H9 (cell line): ENCODE measurements at regions not wholly inside any gene's neighbourhood (a gene's known extent, or its start where the extent isn't known, plus 50 kb on each side); places are given as distances from the start of the nearest gene placed in this dataset.

Experiments
- DNase-seq: peaks from one replicate; pipeline ENCODE4 v3.0.0-alpha.2; 2017
- H2AFZ ChIP-seq: one replicate; pipeline ENCODE4 v1.6.1; 2013; ENCODE audit warnings: mild to moderate bottlenecking, low read length, control low read depth, moderate library complexity
- H2AK5ac ChIP-seq: 2 replicates; pipeline ENCODE4 v1.6.1; 2013; ENCODE audit warnings: low read length, control low read depth, mixed read lengths; ENCODE audit not compliant: insufficient read length
- H2BK120ac ChIP-seq: one replicate; pipeline ENCODE4 v1.6.1; 2013; ENCODE audit warnings: low read depth, mild to moderate bottlenecking, low read length, control low read depth, inconsistent platforms; ENCODE audit not compliant: poor library complexity, severe bottlenecking
- H2BK12ac ChIP-seq: 2 replicates; pipeline ENCODE4 v1.6.1; 2013; ENCODE audit warnings: low read length, control low read depth, mixed read lengths, low read depth; ENCODE audit not compliant: insufficient read length
- H2BK15ac ChIP-seq: 2 replicates; pipeline ENCODE4 v1.6.1; 2013; ENCODE audit warnings: low read depth, low read length, control low read depth
- H2BK20ac ChIP-seq: one replicate; pipeline ENCODE4 v1.6.1; 2013; ENCODE audit warnings: low read depth, mild to moderate bottlenecking, low read length, control low read depth, inconsistent platforms; ENCODE audit not compliant: poor library complexity, severe bottlenecking
- H2BK5ac ChIP-seq: 2 replicates; pipeline ENCODE4 v1.6.1; 2013; ENCODE audit warnings: low read length, control low read depth, mixed read lengths; ENCODE audit not compliant: insufficient read length
- H3K14ac ChIP-seq: 2 replicates; pipeline ENCODE4 v1.6.1; 2013; ENCODE audit warnings: low read length, control low read depth; ENCODE audit not compliant: insufficient read depth
- H3K18ac ChIP-seq: 2 replicates; pipeline ENCODE4 v1.6.1; 2013; ENCODE audit warnings: low read depth, mild to moderate bottlenecking, mixed read lengths, low read length, control low read depth; ENCODE audit not compliant: insufficient read length
- H3K23ac ChIP-seq: 2 replicates; pipeline ENCODE4 v1.6.1; 2013; ENCODE audit warnings: low read length, control low read depth, mixed read lengths, low read depth; ENCODE audit not compliant: insufficient read length
- H3K23me2 ChIP-seq: 2 replicates; pipeline ENCODE4 v1.6.1; 2013; ENCODE audit warnings: low read depth, mild to moderate bottlenecking, mixed read lengths, low read length, control low read depth; ENCODE audit not compliant: insufficient read length, poor library complexity, severe bottlenecking
- H3K27ac ChIP-seq: 2 replicates; pipeline ENCODE4 v1.5.1; 2013; ENCODE audit warnings: low read length, control low read depth, mixed read lengths, low read depth; ENCODE audit not compliant: insufficient read length
- H3K27me3 ChIP-seq: 2 replicates; pipeline ENCODE4 v1.6.1; 2013; ENCODE audit warnings: low read length, control low read depth, inconsistent platforms; ENCODE audit not compliant: insufficient read depth
- H3K4ac ChIP-seq: 2 replicates; pipeline ENCODE4 v1.6.1; 2013; ENCODE audit warnings: low read depth, mild to moderate bottlenecking, control low read depth, inconsistent platforms, low read length, moderate library complexity
- H3K4me1 ChIP-seq: 2 replicates; pipeline ENCODE4 v1.6.1; 2013; ENCODE audit warnings: low read length, control low read depth, inconsistent platforms; ENCODE audit not compliant: insufficient read depth
- H3K4me2 ChIP-seq: 2 replicates; pipeline ENCODE4 v1.6.1; 2013; ENCODE audit warnings: low read length, control low read depth, mixed read lengths; ENCODE audit not compliant: insufficient read length, insufficient read depth
- H3K56ac ChIP-seq: 2 replicates; pipeline ENCODE4 v1.6.1; 2013; ENCODE audit warnings: low read depth, mild to moderate bottlenecking, mixed read lengths, low read length, control low read depth; ENCODE audit not compliant: insufficient read length
- H3K79me1 ChIP-seq: 2 replicates; pipeline ENCODE4 v1.6.1; 2013; ENCODE audit warnings: low read depth, mild to moderate bottlenecking, moderate library complexity, low read length, control low read depth, inconsistent platforms; ENCODE audit not compliant: insufficient read depth, poor library complexity, severe bottlenecking
- H3K79me2 ChIP-seq: 2 replicates; pipeline ENCODE4 v1.6.1; 2013; ENCODE audit warnings: low read length, control low read depth, inconsistent platforms; ENCODE audit not compliant: insufficient read depth
- H3K9ac ChIP-seq: 2 replicates; pipeline ENCODE4 v1.6.1; 2013; ENCODE audit warnings: low read length, control low read depth, mixed read lengths; ENCODE audit not compliant: insufficient read length; ENCODE audit errors: extremely low read depth
- H3K9me3 ChIP-seq: one replicate; pipeline ENCODE4 v1.6.1; 2013; ENCODE audit warnings: low read depth, low read length, inconsistent platforms; ENCODE audit not compliant: control insufficient read depth
- H3T11ph ChIP-seq: one replicate; pipeline ENCODE4 v1.6.1; 2013; ENCODE audit warnings: mild to moderate bottlenecking, low read length, control low read depth, inconsistent platforms
- H4K20me1 ChIP-seq: one replicate; pipeline ENCODE4 v1.6.1; 2013; ENCODE audit not compliant: control insufficient read depth, insufficient read length, insufficient read depth
- H4K5ac ChIP-seq: 2 replicates; pipeline ENCODE4 v1.6.1; 2013; ENCODE audit warnings: low read depth, mild to moderate bottlenecking, mixed read lengths, low read length, control low read depth; ENCODE audit not compliant: insufficient read length
- H4K8ac ChIP-seq: replicated peaks from 2 replicates; pipeline ENCODE4 v1.6.1; 2013; ENCODE audit warnings: low read length, control low read depth, mixed read lengths, low read depth; ENCODE audit not compliant: insufficient read length
- H4K91ac ChIP-seq: 2 replicates; pipeline ENCODE4 v1.6.1; 2013; ENCODE audit warnings: low read depth, mild to moderate bottlenecking, moderate library complexity, mixed read lengths, low read length, control low read depth; ENCODE audit not compliant: insufficient read length
- H3K27ac Mint-ChIP-seq, 3 experiments: 2 replicates in 2 of 3; 3 replicates in 1 of 3; pipeline ENCODE4 v1.8.0; 2020 to 2021; ENCODE audit warnings: mixed read lengths in 3 of 3, mild to moderate bottlenecking in 1 of 3, moderate library complexity in 1 of 3
- H3K27me3 Mint-ChIP-seq: 2 replicates; pipeline ENCODE4 v1.8.0; 2021; ENCODE audit warnings: low read depth, mild to moderate bottlenecking, moderate library complexity, mixed read lengths
- H3K36me3 Mint-ChIP-seq, 3 experiments: 2 replicates in 2 of 3; 3 replicates in 1 of 3; pipeline ENCODE4 v1.8.0; 2020 to 2021; ENCODE audit warnings: low read depth in 3 of 3, mixed read lengths in 3 of 3; ENCODE audit not compliant: insufficient read depth in 1 of 3
- H3K4me1 Mint-ChIP-seq, 2 experiments: 2 replicates each; pipeline ENCODE4 v1.8.0; 2020; ENCODE audit warnings: mixed read lengths in 2 of 2
- H3K4me3 Mint-ChIP-seq, 2 experiments: 2 replicates in 1 of 2; 3 replicates in 1 of 2; pipeline ENCODE4 v1.8.0; 2020 to 2021; ENCODE audit warnings: mild to moderate bottlenecking in 2 of 2, mixed read lengths in 2 of 2, moderate library complexity in 1 of 2
- H3K9me3 Mint-ChIP-seq, 2 experiments: 2 replicates in 1 of 2; 3 replicates in 1 of 2; pipeline ENCODE4 v1.8.0; 2020; ENCODE audit warnings: mild to moderate bottlenecking in 2 of 2, mixed read lengths in 2 of 2, moderate library complexity in 1 of 2
- CTCF ChIP-seq: fragments of 200-600 bp; sonication (generic); conservative IDR thresholded peaks from 3 replicates; pipeline ENCODE4 v1.8.0; 2021; ENCODE audit warnings: antibody characterized with exemption, mild to moderate bottlenecking
- WGBS: extraction: QIAGEN DNeasy Blood & Tissue Kit; methylation state at CpG from one replicate; pipeline ENCODE4 v1.1.7; 2013; ENCODE audit warnings: missing lambda C conversion rate, low lambda C conversion rate, mixed read lengths; ENCODE audit not compliant: insufficient read length; ENCODE audit errors: extremely low coverage; 5-methylcytosine and 5-hydroxymethylcytosine counted together

GRCh38 chr2:2590141-2590540 lies 259.1 kb upstream of the MYT1L start:
- Histone ChIP-seq H3K27me3 (no peaks in the 10 kb centered on the region), H2BK5ac (no peak overlapping the region), H3K56ac (no peak overlapping the region), H2AFZ (no peak overlapping the region), H3K4me2 (no peak overlapping the region), H3K27ac (no peak overlapping the region), H2BK20ac (no peak overlapping the region), H3K4me1 (peaks cover 4% of the 10 kb centered on the region; the same call in 1 of the 2 replicates), H3T11ph (no peak overlapping the region), H3K79me1 (no peaks in the 10 kb centered on the region), H3K4ac (no peak overlapping the region), H2BK15ac (no peak overlapping the region), H3K79me2 (no peaks in the 10 kb centered on the region), H3K9ac (no peak overlapping the region), H2BK12ac (no peak overlapping the region), H3K9me3 (no peaks in the 10 kb centered on the region), H2AK5ac (no peak overlapping the region), H4K20me1 (no peaks in the 10 kb centered on the region), H4K91ac (no peak overlapping the region), H3K18ac (no peak overlapping the region), H3K14ac (0 out of 2 replicates have a peak overlapping the region, but pooled peaks have one; percentile 52), H4K5ac (no peak overlapping the region), H2BK120ac (no peak overlapping the region), H3K23ac (no peak overlapping the region), H3K23me2 (no peaks in the 10 kb centered on the region), H4K8ac (no peak overlapping the region)
- no peak overlapping the region for H3K4me3 Mint-ChIP-seq
- no peaks in the 10 kb centered on the region for H3K27me3 Mint-ChIP-seq
- peaks cover 14 to 15% of the 10 kb centered on the region in 2 experiments for H3K4me1 Mint-ChIP-seq
- peaks cover 1 to 2% of the 10 kb centered on the region in 2 experiments; a peak in 3 of 5 replicates for H3K9me3 Mint-ChIP-seq
- no peak overlapping the region; a peak in 1 of 7 replicates for H3K27ac Mint-ChIP-seq
- no peak for DNase-seq
- no CpG with 5 or more reads among the region's 1 CpG for WGBS
- H3K36me3 Mint-ChIP-seq: no peaks in the 10 kb centered on the region
- no peak for TF ChIP-seq CTCF
